HG03103 (cell line): ENCODE measurements at regions not wholly inside any gene's neighbourhood (a gene's known extent, or its start where the extent isn't known, plus 50 kb on each side); places are given as distances from the start of the nearest gene placed in this dataset.

Experiments
- ATAC-seq: cut with Tn5 transposase; IDR thresholded peaks from one replicate; pipeline ENCODE4 v1.9.1; 2021; ENCODE audit warnings: low read depth; ENCODE audit not compliant: unreplicated experiment

GRCh38 chr12:65595016-65595560 lies 229.2 kb upstream of the HMGA2 start:
- ATAC-seq, result no peak

DNA sequence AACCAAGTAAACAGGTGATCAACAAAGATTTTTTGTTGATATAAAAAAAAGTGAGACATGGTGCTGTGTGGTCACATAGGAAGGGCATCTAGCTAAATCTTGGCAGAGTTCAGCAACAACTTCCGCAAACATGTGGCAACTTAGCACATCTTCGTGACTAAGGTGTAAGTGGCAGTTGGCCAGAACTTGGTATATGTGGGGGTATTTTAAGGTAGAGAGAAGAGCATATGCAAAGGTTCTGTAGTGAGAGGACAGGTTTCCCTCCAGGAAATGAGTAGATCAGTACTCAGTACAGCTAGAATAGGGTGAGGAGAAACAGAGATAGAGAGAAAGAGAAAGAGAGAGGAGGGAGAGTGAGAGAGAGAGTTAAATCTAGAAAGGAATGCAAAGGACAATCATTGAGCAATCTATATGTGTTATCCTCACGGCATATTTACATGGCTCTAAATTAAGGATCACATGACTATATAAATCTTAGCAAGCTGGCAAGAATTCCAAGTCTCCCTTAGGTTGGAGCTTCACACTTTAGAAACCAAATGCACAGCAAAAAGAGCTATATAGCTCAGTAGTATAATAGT lies 227.7 kb upstream of the HMGA2 start:
- no peak for ATAC-seq

- ATAC-seq, result no peak
Measured at GRCh38 chr12:65597527-65597926, 226.8 kb upstream of the HMGA2 start.

- no peak for ATAC-seq
Measured at GRCh38 chr12:65598688-65599087, 225.6 kb upstream of the HMGA2 start.

DNA sequence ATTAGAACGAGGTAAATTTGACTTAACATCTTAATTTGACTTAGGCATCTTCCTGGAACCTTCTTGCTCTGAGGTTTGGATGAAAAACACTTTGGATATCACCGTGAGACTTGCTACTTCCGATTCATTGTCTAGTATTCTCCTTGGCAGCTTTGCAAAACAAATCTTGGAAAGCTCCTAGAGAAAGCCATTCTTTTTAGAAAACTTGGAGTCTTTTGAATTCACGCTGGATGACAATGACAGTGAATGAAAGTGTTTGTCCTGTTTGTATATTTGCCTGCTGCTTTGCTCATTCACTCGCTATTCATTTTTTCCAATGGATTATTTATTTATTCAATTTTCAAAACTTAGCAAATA lies 222.1 kb upstream of the HMGA2 start:
- no peak for ATAC-seq

DNA sequence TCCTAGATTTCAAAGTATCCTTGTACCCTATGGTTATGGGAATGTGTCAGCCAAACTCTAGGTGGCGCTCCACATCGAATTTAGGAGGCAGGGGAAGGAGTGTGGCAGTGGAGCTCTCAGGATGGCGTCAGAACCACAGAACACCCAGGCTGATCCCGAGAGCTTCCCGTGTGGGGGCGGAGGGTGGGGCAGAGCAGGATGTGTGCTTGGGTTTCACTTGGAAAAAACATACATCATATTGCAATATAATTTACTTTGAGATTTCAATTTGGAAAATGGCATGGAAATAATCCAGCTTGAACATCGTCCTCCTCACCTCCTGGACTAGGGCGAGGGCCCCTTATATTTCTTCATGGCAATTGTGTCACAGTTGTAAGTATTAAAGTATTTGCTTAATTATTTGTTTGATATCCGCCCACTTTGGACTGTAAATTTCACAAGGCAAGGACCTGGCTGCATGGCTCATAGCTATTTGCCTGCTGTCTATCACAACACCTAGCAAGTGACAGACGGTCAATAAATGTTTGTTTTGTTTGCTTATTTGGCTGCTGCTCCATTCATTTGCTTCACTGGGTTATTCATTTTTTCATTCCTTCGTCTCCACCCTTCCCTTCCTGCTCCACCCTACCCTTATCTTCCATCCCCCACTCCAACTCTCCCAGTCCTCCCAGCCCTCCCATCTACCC lies 221.5 kb upstream of the HMGA2 start:
- peak; percentile 73 for ATAC-seq

DNA sequence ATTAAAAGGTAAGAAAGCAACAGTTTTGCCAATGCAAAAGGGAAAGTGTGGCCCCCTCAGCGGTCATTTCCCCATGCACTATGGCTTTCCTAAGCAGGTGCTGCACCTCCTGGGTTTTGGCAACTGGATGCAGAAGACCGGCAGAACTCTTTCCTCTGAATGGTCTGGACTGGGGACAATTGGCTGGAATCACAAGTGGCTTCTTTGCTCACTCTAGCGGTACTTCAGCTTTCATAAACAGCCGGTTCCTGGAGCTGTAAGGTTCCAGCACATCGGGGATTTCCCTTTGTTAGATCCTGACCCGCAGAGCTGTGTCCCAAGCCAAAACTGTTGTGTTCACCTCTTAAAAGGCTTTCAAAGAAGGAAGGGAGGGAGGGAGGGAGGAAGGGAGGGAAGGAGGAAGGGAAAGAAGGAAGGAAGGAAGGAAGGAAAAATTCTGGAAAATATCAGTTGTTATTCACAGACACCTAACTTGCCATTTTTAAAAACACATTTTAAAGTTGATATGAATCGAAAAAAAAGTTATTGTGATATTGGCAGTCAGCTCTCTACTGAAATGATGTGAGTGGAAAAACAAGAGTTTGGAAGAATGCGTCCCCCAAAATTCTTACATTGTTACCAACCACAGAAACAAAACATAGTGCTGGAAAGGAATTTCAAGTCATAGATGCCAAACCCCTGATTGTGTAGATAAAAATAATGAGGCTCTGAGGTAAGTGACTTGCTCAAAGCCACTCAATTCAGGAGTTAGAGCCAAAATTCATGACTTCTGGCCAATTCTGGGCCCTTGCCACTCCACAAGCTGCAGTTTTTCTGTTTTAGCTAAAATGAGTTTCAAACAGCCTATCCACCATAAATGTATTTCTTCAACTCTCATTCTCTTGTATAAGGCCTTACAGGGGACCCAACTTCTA lies 220.6 kb upstream of the HMGA2 start:
- no peak for ATAC-seq

DNA sequence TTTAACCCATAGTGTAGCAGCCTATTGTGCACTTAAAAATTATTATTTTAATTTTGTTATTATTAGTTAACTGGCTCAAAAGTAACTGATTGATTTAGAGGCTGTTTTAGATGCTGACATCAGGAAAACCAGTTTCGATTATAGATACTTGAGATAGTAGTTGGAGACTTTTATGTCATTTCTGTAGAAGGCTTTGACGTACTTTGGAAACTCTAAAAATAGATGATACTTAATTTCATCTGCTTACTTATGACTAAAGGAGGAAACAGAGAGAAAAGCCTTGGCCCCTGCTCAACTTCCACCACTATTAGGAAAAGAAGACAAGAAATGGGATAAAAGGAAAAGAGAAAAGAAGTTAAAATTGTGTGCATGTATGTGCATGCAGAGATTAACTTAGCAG lies 219.3 kb upstream of the HMGA2 start:
- no peak for ATAC-seq

DNA sequence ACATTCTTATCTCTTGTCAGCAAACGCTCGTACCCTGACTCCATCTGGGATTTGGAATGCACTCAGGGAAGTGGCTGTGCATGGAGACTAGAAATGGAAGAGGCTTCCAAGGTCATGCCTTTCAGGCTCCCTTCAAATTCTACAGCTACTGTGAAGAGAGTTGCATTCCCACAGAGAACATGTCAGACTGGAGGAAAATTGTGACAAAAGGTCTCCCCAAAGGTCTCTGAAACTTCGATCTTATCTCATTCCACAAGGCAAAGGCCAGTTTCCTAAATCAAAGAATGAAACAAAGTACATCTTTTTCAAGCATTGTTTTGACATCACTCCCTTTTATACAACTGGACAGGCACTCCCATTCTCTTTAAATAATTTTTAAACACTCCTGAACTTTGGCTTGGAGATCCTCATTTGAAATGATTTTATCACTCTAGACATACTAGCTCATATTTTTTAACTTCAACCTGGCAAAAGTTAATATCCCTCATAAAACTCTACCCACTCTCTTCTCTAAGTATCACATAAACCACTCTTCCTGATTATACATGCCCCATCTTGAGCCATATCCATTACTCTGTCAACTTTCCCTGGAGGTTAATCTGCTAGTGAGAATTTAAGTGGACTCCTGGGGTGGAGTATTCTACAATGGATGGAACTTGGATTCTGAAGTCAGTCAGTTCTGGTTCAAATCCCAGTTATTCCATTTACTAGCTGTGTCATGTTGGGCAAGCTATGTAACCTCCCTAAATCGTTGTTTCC lies 218.1 kb upstream of the HMGA2 start:
- no peak for ATAC-seq

DNA sequence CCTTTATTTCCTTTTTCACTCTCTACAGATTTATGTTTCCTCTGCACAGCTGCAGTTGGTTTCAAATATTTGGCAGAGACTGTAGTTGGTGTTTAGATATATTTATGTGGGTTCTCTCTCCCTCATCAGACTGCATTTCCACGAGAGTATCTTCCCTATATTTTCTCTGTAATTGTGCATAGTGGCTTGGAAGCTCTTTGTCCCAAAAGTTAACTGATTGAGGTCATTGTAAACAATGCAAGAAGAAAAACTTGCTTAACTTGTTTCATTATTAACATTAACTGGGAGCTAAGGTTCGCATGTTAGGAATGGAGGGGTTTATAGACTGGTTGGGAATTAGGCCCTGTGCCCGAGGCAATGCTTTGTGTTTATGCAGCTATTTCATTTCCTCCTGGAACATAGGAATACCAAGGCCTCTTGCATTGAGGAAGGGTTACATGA lies 216.9 kb upstream of the HMGA2 start:
- ATAC-seq, result no peak

- ATAC-seq, result no peak
Measured at GRCh38 chr12:65608319-65608916, 215.9 kb upstream of the HMGA2 start.

DNA sequence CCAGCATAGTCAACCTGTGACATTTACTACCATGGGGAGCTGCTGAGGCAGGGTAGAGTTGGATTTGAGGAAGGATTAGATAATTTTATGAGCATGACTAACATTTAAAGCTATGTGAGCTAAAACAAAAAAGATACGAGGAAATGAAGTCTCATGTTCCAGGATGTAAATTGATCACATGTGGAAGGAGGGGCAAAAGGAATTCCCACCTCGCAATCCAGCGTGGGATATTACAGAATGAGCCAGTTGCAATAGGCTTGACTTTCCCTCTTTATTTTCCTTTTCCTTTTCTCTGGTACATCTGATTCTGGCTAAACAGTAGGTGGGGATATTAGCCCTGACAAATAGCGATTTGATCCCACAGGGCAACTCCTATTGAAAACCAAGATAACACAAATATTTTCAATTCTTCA lies 214.9 kb upstream of the HMGA2 start:
- ATAC-seq, result no peak

DNA sequence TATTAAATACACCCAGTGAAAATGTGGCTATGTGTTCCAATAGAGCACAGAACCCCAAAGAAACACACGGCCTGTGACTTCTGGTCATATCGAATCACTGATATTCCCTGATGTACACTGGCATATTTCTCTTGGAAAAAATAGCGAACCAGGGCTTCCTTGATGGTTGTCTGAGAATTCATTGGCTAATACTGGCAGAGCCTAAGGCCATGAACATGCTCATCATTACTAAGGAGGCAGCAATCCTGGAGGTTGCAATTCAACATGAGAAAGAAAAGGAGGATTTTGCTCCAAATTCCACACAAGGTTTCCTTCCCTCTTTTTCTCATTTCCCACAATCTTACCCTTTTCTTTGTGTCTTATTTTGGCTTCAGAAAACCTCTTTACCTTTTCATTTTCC lies 212.9 kb upstream of the HMGA2 start:
- no peak for ATAC-seq

GRCh38 chr12:65612440-65612839 lies 211.8 kb upstream of the HMGA2 start:
- ATAC-seq, result no peak

GRCh38 chr12:65613692-65614091 lies 210.6 kb upstream of the HMGA2 start:
- ATAC-seq, result no peak

GRCh38 chr12:65614259-65614889 lies 209.9 kb upstream of the HMGA2 start:
- no peak for ATAC-seq

DNA sequence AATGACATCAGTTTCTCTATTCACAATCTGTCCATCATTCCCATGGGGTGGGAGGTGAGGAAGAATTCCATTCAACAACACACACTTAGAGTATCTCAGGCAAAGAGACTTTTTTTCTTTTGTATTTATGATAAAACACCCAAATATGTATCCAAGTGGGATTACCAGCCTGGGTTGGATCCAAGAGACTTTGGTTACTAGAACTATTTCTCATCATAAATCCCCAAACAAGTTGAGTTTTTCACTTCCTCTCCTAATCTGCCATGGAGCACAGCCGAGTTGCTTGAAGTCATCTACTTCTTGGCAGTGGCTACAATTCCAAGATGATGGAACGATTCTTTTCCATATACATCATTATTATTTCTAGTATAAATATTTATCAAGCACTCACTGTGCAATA lies 209.2 kb upstream of the HMGA2 start:
- no peak for ATAC-seq

- no peak for ATAC-seq
Measured at GRCh38 chr12:65616022-65616421, 208.3 kb upstream of the HMGA2 start.

DNA sequence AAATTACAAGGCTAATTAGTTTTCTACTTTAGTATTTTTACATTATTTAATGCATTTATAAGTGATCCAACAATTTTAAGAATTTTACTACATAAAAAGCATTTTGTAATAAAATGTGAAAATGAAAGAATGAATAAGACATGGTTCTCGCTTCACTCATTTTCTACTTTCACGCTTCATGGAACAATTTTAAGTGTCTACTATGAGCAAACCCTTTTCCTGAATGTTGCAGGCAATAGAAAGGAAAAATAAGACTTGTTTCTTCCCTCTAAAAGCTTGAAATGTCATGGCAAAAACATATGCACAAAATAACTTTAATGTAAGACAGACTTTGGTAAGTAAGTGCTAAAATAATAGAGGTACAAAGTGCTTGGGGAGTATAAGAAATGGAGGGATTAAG lies 205.7 kb upstream of the HMGA2 start:
- ATAC-seq, result no peak

DNA sequence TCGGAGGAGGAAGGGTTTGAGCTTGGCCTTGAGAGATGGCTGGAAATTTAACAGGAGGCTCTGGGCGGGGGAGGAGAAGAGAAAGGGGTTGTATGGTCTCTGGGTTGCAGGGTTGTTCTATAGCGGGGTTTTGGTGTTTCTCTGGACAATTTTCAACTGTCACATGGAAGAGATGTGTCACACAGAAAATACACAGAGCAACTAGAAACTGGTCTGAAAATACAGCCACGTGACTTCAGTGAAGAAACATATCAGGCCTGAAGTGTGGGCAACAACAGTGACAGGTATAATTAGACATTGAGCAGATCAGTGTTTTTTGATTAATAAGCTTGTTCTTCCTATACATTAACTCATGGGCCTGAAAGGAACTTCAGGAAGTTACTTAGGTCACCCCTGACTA lies 205.3 kb upstream of the HMGA2 start:
- ATAC-seq, result no peak
